Ovary (tissue), 7 donors: ENCODE measurements at regions not wholly inside any gene's neighbourhood (a gene's known extent, or its start where the extent isn't known, plus 50 kb on each side); places are given as distances from the start of the nearest gene placed in this dataset.

Experiments used
- DNase-seq, 5 donors: peaks; one replicate each; pipeline ENCODE4 v3.0.0-alpha.2; 2019 to 2020
- H3K27ac ChIP-seq, 2 donors: fragments of 200-600 bp; one replicate each; pipeline versions ENCODE4 v1.5.1 to v1.8.0; 2019 to 2022
- H3K27me3 ChIP-seq: fragments of 200-600 bp; one replicate; pipeline ENCODE4 v1.8.0; 2022
- H3K36me3 ChIP-seq: fragments of 200-600 bp; sonication (generic); one replicate; pipeline ENCODE4 v1.5.1; 2019
- H3K4me1 ChIP-seq: one replicate; pipeline ENCODE4 v1.8.1; 2013; ENCODE audit warnings: mild to moderate bottlenecking, moderate library complexity; ENCODE audit not compliant: insufficient read depth
- H3K4me3 ChIP-seq: fragments of 200-600 bp; sonication (generic); one replicate; pipeline ENCODE4 v1.5.1; 2017
- H3K9me3 ChIP-seq, 2 donors: fragments of 200-600 bp in 1 of 2; sonication (generic) in 1 of 2; one replicate each; pipeline versions ENCODE4 v1.5.1 to v1.8.1; 2013 to 2019; ENCODE audit warnings: mild to moderate bottlenecking in 1 of 2, moderate library complexity in 1 of 2
- EP300 ChIP-seq: sonication (generic); formaldehyde crosslinking; IDR thresholded peaks from one replicate; pipeline ENCODE4 v1.6.1; 2017; ENCODE audit warnings: antibody characterized with exemption
- POLR2A ChIP-seq: fragments of 450-650 bp; IDR thresholded peaks from one replicate; pipeline ENCODE4 v1.6.1; 2017; ENCODE audit warnings: antibody characterized with exemption, mild to moderate bottlenecking, moderate library complexity
- WGBS, 3 donors: extraction: QIAGEN DNeasy Blood & Tissue Kit in 1 of 3; methylation state at CpG; one replicate each; pipeline versions ENCODE4 v1.1.5 to v1.1.7; 2013 to 2017; 5-methylcytosine and 5-hydroxymethylcytosine counted together
- intact Hi-C, 4 donors: fragments of 100-400 bp; cut with DNase I; formaldehyde crosslinking; loops; one replicate each; pipeline versions ENCODE4 v1.11.0 to v1.15.1; 2022 to 2023
- TF ChIP-seq, protein P1 (sequence below), 3 donors: fragments of 450-650 bp in 2 of 3; fragments of 200-600 bp in 1 of 3; IDR thresholded peaks; one replicate each; pipeline versions ENCODE4 v1.5.1 to v1.8.0; 2016 to 2022; ENCODE audit warnings: antibody characterized with exemption in 3 of 3, mild to moderate bottlenecking in 1 of 3
- donor health status: DM: no; HTN: no; CAD: no; lungs with moderate emphysema.
- donor health status: DM: no; HTN: no; CAD: no.
- donor health status: Bipolar disorder and iron deficiency.
- donor health status: DM: no; HTN: no; CAD: no.
- donor health status: DM: yes; HTN: yes; CAD: no.

DNA sequence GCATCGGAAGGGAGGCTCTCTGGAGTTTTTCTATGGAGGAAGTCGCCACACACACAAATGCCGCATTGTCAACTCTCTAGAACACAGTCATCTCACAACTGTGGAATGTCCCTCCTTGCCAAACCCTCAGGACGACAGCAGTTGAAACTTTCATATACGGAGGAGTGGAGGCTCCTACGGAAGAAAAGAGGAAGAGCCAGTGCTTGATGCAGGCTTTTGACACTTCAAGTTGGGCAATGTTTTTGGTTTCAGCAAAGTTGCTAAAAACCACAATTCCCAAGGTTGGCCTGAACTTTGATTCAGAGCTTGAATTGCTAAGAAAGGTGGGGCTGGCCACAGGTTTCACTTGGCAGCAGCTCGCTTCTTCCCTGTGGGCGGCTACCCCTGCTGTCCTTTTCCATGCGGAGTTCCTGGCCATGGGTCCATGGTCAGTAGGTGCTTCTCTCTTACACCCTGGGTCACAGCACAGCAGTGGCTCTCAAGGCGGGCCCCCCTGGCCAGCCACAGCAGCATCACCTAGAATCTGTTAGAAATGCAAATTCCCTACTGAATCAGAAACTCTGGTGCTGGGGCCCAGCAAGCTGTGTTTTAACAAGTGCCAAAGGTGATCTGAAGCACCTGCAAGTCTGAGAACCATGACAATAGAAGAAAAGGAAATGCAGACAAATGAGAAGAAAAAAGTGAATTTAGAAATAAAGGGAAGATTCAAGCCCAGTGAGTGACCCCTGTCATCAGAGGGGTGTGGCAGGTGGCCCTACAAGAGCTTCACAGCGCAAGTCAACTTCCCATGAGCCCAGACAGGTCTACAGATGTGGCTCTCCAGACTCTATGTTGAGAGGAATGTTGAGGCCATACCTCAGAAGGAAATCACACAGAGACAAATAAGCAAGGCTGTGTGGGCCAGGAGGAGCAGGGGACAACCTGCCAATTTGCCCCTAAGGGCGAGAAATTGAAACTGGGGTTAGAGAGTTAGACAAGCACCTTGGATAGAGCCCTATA is 856.4 kb downstream of the RNF144A start:
- H3K9me3 ChIP-seq, result no peaks in the 10 kb centered on the region
- no peak overlapping the region for H3K4me3 ChIP-seq
- no peaks in the 10 kb centered on the region for H3K27me3 ChIP-seq
- WGBS, 3 donors, result 76 to 84% (median 82%) methylated on average over 12 of the region's 12 CpGs
- H3K27ac ChIP-seq, result no peak overlapping the region
- peaks cover 1% of the 10 kb centered on the region for H3K4me1 ChIP-seq
- no peak for DNase-seq
- intact Hi-C loops, result loop anchor here in 1 of 4 donors (2.0 kb wide), 1 partner anchor 49 kb away; no protein-coding TSS in a partner anchor
- TF ChIP-seq POLR2A (no peak), EP300 (no peak)
- TF ChIP-seq, protein P1, sequence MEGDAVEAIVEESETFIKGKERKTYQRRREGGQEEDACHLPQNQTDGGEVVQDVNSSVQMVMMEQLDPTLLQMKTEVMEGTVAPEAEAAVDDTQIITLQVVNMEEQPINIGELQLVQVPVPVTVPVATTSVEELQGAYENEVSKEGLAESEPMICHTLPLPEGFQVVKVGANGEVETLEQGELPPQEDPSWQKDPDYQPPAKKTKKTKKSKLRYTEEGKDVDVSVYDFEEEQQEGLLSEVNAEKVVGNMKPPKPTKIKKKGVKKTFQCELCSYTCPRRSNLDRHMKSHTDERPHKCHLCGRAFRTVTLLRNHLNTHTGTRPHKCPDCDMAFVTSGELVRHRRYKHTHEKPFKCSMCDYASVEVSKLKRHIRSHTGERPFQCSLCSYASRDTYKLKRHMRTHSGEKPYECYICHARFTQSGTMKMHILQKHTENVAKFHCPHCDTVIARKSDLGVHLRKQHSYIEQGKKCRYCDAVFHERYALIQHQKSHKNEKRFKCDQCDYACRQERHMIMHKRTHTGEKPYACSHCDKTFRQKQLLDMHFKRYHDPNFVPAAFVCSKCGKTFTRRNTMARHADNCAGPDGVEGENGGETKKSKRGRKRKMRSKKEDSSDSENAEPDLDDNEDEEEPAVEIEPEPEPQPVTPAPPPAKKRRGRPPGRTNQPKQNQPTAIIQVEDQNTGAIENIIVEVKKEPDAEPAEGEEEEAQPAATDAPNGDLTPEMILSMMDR (IDR thresholded peaks at IDR 0.05), result no peak
- no peaks in the 10 kb centered on the region for H3K36me3 ChIP-seq

DNA sequence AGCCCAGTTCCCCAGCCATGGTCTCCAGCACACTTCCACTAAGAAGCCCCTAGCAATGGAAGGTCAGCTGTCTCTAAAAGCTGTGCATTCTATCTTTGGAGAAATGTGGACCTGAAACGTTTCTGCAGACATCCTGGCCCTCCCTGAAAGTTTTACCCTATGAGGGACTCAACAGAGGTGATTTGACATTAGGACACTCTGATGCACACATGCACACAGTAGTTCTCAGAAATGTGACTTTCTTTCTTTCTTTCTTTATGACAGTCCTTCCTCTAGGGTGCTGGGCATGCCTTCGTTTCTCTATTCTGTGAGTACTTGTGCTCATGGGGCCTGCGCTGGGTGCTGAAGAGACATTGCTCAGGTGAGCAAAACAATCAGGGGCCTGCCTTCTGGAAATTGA is 857.3 kb downstream of the RNF144A start:
- DNase-seq, result no peak
- no peak overlapping the region for H3K27ac ChIP-seq
- no peaks in the 10 kb centered on the region for H3K36me3 ChIP-seq
- H3K4me1 ChIP-seq, result peaks cover 1% of the 10 kb centered on the region
- no peak overlapping the region for H3K4me3 ChIP-seq
- H3K9me3 ChIP-seq, result no peaks in the 10 kb centered on the region
- intact Hi-C loops, result no loop called here
- WGBS, 3 donors, result 78 to 83% (median 80%) methylated on average over 3 of the region's 3 CpGs
- no peaks in the 10 kb centered on the region for H3K27me3 ChIP-seq
- TF ChIP-seq EP300 (no peak), POLR2A (no peak)
- TF ChIP-seq, protein P1 (IDR thresholded peaks at IDR 0.05), result no peak

DNA sequence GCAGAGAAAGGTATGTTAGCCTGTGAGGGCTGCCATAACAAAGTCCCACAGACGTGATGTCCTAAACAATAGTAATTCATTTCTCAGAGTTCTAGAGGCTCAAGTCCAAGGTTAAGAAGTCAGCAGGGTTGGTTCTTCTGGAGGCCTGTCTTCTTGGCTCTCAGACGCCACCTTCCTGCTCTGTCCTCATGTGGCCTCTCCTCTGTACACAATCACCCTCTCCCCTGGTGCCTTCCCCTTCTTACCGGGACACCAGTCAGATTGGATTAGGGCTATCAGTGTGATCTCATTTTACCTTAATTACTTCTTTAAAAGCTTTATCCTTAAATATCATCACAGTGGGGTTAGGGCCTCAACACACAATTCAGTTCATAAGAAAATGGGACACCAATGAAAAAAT is 860.5 kb downstream of the RNF144A start:
- no peaks in the 10 kb centered on the region for H3K36me3 ChIP-seq
- H3K4me1 ChIP-seq, result no peaks in the 10 kb centered on the region
- TF ChIP-seq, protein P1 (IDR thresholded peaks at IDR 0.05), result no peak
- no peak for TF ChIP-seq EP300
- WGBS, 3 donors, result 80 to 88% (median 84%) methylated on average over 3 of the region's 3 CpGs
- H3K27ac ChIP-seq, result no peak overlapping the region
- H3K9me3 ChIP-seq, result no peaks in the 10 kb centered on the region
- no peak for DNase-seq
- intact Hi-C loops, result no loop called here
- no peak overlapping the region for H3K4me3 ChIP-seq
- no peaks in the 10 kb centered on the region for H3K27me3 ChIP-seq

DNA sequence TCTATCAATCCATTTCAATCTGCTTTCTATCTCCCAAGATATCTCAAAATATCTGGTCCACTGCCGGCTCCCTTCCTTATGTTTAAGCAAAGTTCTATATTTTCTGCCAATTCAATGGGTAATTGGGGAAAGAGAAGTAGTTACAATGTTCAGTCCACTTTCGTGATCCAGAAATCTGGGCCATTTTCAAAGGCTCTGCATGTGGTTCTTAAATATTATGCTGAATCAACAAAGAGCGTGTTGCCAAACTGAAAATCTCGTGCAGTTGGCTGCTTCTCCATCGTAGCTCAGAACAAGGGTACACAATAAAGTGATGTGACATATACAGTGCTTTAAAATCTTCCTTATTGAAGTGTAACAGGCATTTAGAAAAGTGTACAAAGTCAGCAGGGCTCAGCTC is 863.1 kb downstream of the RNF144A start:
- TF ChIP-seq EP300 (no peak), POLR2A (no peak)
- TF ChIP-seq, protein P1 (IDR thresholded peaks at IDR 0.05), result no peak
- Histone ChIP-seq H3K27ac (no peak overlapping the region), H3K4me3 (no peak overlapping the region), H3K4me1 (no peaks in the 10 kb centered on the region), H3K9me3 (no peaks in the 10 kb centered on the region), H3K36me3 (no peaks in the 10 kb centered on the region), H3K27me3 (no peaks in the 10 kb centered on the region)
- no peak for DNase-seq
- 61 to 66% (median 63%) methylated on average over 5 of the region's 5 CpGs for WGBS, 3 donors
- intact Hi-C loops, result no loop called here
